ENCODE measurements at regions not wholly inside any gene's neighbourhood (a gene's known extent, or its start where the extent isn't known, plus 50 kb on each side); places are given as distances from the start of the nearest gene placed in this dataset.

GRCh38 chr18:50458796-50459195, 84.0 kb downstream of the SKA1 start:
- no peaks in the 10 kb centered on the region for H3K36me3 ChIP-seq (ENCODE audit: control insufficient read depth, insufficient read depth, low read length)
- no peak overlapping the region for H3K9ac ChIP-seq (ENCODE audit: insufficient read depth, low read length)
- no peak overlapping the region for H3K4me3 ChIP-seq (replicated peaks in 1 of 4; ENCODE audit: control extremely low read depth in 1 of 4, insufficient read depth in 1 of 4, low read depth in 3 of 4, low read length in 4 of 4)
- no peak overlapping the region for H2AFZ ChIP-seq (ENCODE audit: low read length)
- no peaks in the 10 kb centered on the region for H3K79me2 ChIP-seq (ENCODE audit: control insufficient read depth, insufficient read depth, low read length)
- H3K27ac ChIP-seq (ENCODE audit: insufficient read depth, low read length) = no peak overlapping the region
- H3K4me2 ChIP-seq (ENCODE audit: extremely low read depth, insufficient read depth, low read length) = no peak overlapping the region
- no peaks in the 10 kb centered on the region for H4K20me1 ChIP-seq (ENCODE audit: control insufficient read depth, extremely low read depth, insufficient read depth, low read length)
- DNase-seq (ENCODE audit: low read depth in 2 of 2) = no peak
- H3K9me3 ChIP-seq (ENCODE audit: control insufficient read depth, insufficient read depth, low read depth, low read length) = no peaks in the 10 kb centered on the region
- H3K4me1 ChIP-seq (ENCODE audit: control insufficient read depth, extremely low read depth, insufficient read depth, low read length) = no peaks in the 10 kb centered on the region
- TF ChIP-seq CTCF (conservative IDR thresholded peaks at IDR 0.05 in 1 of 2, IDR thresholded peaks at IDR 0.05 in 1 of 2; ENCODE audit: low read depth in 1 of 2, low read length in 2 of 2) = no peak
- no peak for TF ChIP-seq EZH2 (IDR thresholded peaks at IDR 0.05; ENCODE audit: low read length, missing control alignments)
- no peaks in the 10 kb centered on the region for H3K27me3 ChIP-seq (ENCODE audit: control insufficient read depth, insufficient read depth, low read length)

DNA sequence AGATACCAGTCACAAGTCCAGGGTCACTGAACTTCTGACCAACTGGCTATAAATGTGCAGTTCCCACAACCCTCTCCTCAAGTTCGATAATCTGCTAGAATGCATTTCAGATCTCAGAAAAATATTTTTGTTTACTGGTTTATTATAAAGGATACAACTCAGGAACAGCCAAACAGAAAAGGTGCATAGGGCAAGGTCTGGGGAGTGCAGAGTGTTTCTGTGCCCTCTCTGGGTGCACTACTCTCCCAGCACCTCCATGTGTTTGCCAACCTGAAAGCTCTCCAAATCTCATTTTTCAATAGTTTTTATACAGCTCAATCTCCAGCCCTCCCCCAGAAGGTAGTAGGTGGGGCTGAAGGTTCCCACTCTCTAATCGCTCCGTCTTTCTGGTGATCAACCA, 85.2 kb downstream of the SKA1 start:
- Histone ChIP-seq H3K4me2 (ENCODE audit: extremely low read depth, insufficient read depth, low read length) (no peak overlapping the region), H3K4me1 (ENCODE audit: control insufficient read depth, extremely low read depth, insufficient read depth, low read length) (no peaks in the 10 kb centered on the region)
- TF ChIP-seq CTCF (conservative IDR thresholded peaks at IDR 0.05 in 1 of 2, IDR thresholded peaks at IDR 0.05 in 1 of 2; ENCODE audit: low read depth in 1 of 2, low read length in 2 of 2) (no peak), EZH2 (IDR thresholded peaks at IDR 0.05; ENCODE audit: low read length, missing control alignments) (no peak)

DNA sequence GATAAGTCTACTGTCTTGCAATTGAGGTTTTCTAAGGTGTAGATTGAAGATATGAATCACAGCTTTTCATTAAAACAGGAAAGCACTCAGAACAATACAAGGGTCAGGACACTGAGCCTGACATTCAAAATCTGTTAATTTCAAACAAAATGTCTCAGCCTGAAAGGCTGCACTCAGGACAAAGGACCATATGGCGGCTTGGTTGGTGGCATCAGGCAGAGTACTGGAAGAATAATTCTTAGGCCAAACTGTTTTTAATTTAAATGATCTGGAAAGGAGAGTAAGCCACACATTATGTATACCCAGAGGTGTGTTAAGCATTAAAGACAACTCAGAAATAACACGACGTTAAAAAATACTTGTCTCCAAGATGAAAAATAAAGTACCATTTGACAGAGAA, 85.9 kb downstream of the SKA1 start:
- no peak overlapping the region for H3K9ac ChIP-seq (ENCODE audit: insufficient read depth, low read length)
- H3K4me1 ChIP-seq (ENCODE audit: control insufficient read depth, extremely low read depth, insufficient read depth, low read length) = no peaks in the 10 kb centered on the region
- no peaks in the 10 kb centered on the region for H4K20me1 ChIP-seq (ENCODE audit: control insufficient read depth, extremely low read depth, insufficient read depth, low read length)
- H3K36me3 ChIP-seq (ENCODE audit: control insufficient read depth, insufficient read depth, low read length) = no peaks in the 10 kb centered on the region
- no peak overlapping the region for H3K27ac ChIP-seq (ENCODE audit: insufficient read depth, low read length)
- H3K9me3 ChIP-seq (ENCODE audit: control insufficient read depth, insufficient read depth, low read depth, low read length) = no peaks in the 10 kb centered on the region
- H3K4me2 ChIP-seq (ENCODE audit: extremely low read depth, insufficient read depth, low read length) = no peak overlapping the region
- H2AFZ ChIP-seq (ENCODE audit: low read length) = no peak overlapping the region
- H3K79me2 ChIP-seq (ENCODE audit: control insufficient read depth, insufficient read depth, low read length) = no peaks in the 10 kb centered on the region
- H3K4me3 ChIP-seq (replicated peaks in 1 of 4; ENCODE audit: control extremely low read depth in 1 of 4, insufficient read depth in 1 of 4, low read depth in 3 of 4, low read length in 4 of 4) = no peak overlapping the region
- no peaks in the 10 kb centered on the region for H3K27me3 ChIP-seq (ENCODE audit: control insufficient read depth, insufficient read depth, low read length)
- TF ChIP-seq EZH2 (IDR thresholded peaks at IDR 0.05; ENCODE audit: low read length, missing control alignments) (no peak), CTCF (conservative IDR thresholded peaks at IDR 0.05 in 1 of 2, IDR thresholded peaks at IDR 0.05 in 1 of 2; ENCODE audit: low read depth in 1 of 2, low read length in 2 of 2) (no peak)
- DNase-seq (ENCODE audit: low read depth in 2 of 2) = no peak

More for the DNA sequence above, 85.2 kb downstream of the SKA1 start:
- Histone ChIP-seq H3K9me3 (ENCODE audit: control insufficient read depth, insufficient read depth, low read depth, low read length) (no peaks in the 10 kb centered on the region), H4K20me1 (ENCODE audit: control insufficient read depth, extremely low read depth, insufficient read depth, low read length) (no peaks in the 10 kb centered on the region), H3K4me3 (replicated peaks in 1 of 4; ENCODE audit: control extremely low read depth in 1 of 4, insufficient read depth in 1 of 4, low read depth in 3 of 4, low read length in 4 of 4) (no peak overlapping the region), H3K79me2 (ENCODE audit: control insufficient read depth, insufficient read depth, low read length) (no peaks in the 10 kb centered on the region), H3K36me3 (ENCODE audit: control insufficient read depth, insufficient read depth, low read length) (no peaks in the 10 kb centered on the region), H3K27me3 (ENCODE audit: control insufficient read depth, insufficient read depth, low read length) (no peaks in the 10 kb centered on the region), H3K27ac (ENCODE audit: insufficient read depth, low read length) (no peak overlapping the region), H2AFZ (ENCODE audit: low read length) (no peak overlapping the region), H3K9ac (ENCODE audit: insufficient read depth, low read length) (no peak overlapping the region)
- DNase-seq (ENCODE audit: low read depth in 2 of 2) = no peak

Measured in fibroblast of lung (primary cell).